SH-SY5Y (cell line): ENCODE measurements at regions not wholly inside any gene's neighbourhood (a gene's known extent, or its start where the extent isn't known, plus 50 kb on each side); places are given as distances from the start of the nearest gene placed in this dataset.

ENCODE experiments used
- GATA2 ChIP-seq: IDR thresholded peaks from 2 replicates; pipeline ENCODE4 v1.6.1; 2011; ENCODE audit warnings: mild to moderate bottlenecking, low read depth, low read length
- GATA3 ChIP-seq: IDR thresholded peaks from 2 replicates; pipeline ENCODE4 v1.6.1; 2011; ENCODE audit warnings: low read depth, mild to moderate bottlenecking, low read length, moderate library complexity

- TF ChIP-seq GATA2 (no peak), GATA3 (no peak)
Observed at GRCh38 chr18:7373441-7373840, 142.6 kb downstream of the LRRC30 start.
